ENCODE measurements at regions not wholly inside any gene's neighbourhood (a gene's known extent, or its start where the extent isn't known, plus 50 kb on each side); places are given as distances from the start of the nearest gene placed in this dataset.

- TF ChIP-seq EP300 (IDR thresholded peaks at IDR 0.05) (no peak), POLR2AphosphoS5 (IDR thresholded peaks at IDR 0.05) (no peak), POLR2A (IDR thresholded peaks at IDR 0.05) (no peak)
Measured at GRCh38 chr16:73601911-73602310, 554.0 kb upstream of the ZFHX3 start.

All from suprapubic skin (tissue), 4 donors.